ENCODE measurements at regions not wholly inside any gene's neighbourhood (a gene's known extent, or its start where the extent isn't known, plus 50 kb on each side); places are given as distances from the start of the nearest gene placed in this dataset.

- no peak overlapping the region for H3K27ac ChIP-seq
- TF ChIP-seq CTCF (conservative IDR thresholded peaks at IDR 0.05) (no peak), ZFX (IDR thresholded peaks at IDR 0.05) (no peak)
Measured at GRCh38 chr21:27462726-27463125, 495.8 kb upstream of the ADAMTS5 start.

GRCh38 chr21:27454234-27454633 lies 487.3 kb upstream of the ADAMTS5 start:
- no peak for TF ChIP-seq CTCF (conservative IDR thresholded peaks at IDR 0.05)

GRCh38 chr21:27451116-27451515 lies 484.2 kb upstream of the ADAMTS5 start:
- H3K27ac ChIP-seq: no peak overlapping the region

More at GRCh38 chr21:27454234-27454633, 487.3 kb upstream of the ADAMTS5 start:
- H3K27ac ChIP-seq: no peak overlapping the region

GRCh38 chr21:27450216-27450615 lies 483.3 kb upstream of the ADAMTS5 start:
- no peak overlapping the region for H3K27ac ChIP-seq
- TF ChIP-seq ZFX (IDR thresholded peaks at IDR 0.05): no peak
- TF ChIP-seq CTCF (conservative IDR thresholded peaks at IDR 0.05): no peak

More at GRCh38 chr21:27451116-27451515, 484.2 kb upstream of the ADAMTS5 start:
- TF ChIP-seq CTCF (conservative IDR thresholded peaks at IDR 0.05) (no peak), ZFX (IDR thresholded peaks at IDR 0.05) (no peak)

GRCh38 chr21:27448960-27449359 lies 482.1 kb upstream of the ADAMTS5 start:
- H3K27ac ChIP-seq: no peak overlapping the region
- TF ChIP-seq CTCF (conservative IDR thresholded peaks at IDR 0.05) (no peak), ZFX (IDR thresholded peaks at IDR 0.05) (no peak)

GRCh38 chr21:27447843-27448242 lies 481.0 kb upstream of the ADAMTS5 start:
- TF ChIP-seq ZFX (IDR thresholded peaks at IDR 0.05): no peak
- TF ChIP-seq CTCF (conservative IDR thresholded peaks at IDR 0.05): no peak
- no peak overlapping the region for H3K27ac ChIP-seq

- H3K27ac ChIP-seq: no peak overlapping the region
- TF ChIP-seq CTCF (conservative IDR thresholded peaks at IDR 0.05) (no peak), ZFX (IDR thresholded peaks at IDR 0.05) (no peak)
Measured at GRCh38 chr21:27429710-27430341, 462.9 kb upstream of the ADAMTS5 start.
